H1 (cell line): ENCODE measurements at regions not wholly inside any gene's neighbourhood (a gene's known extent, or its start where the extent isn't known, plus 50 kb on each side); places are given as distances from the start of the nearest gene placed in this dataset.

Experiments
- CTCF ChIA-PET: fragments of 300-600 bp; sonication (Branson Sonifier 250); formaldehyde crosslinking; loops from one replicate; lab custom pipeline; 2021; ENCODE audit not compliant: partially characterized antibody; lab: Charles Lee
- POLR2A ChIA-PET: fragments of 300-600 bp; sonication (Branson Sonifier 250); formaldehyde crosslinking; loops from one replicate; lab custom pipeline; 2021; ENCODE audit warnings: inconsistent platforms; ENCODE audit not compliant: partially characterized antibody; lab: Charles Lee
- DNase-seq, 2 experiments: peaks; one replicate each; pipeline versions ENCODE4 v3.0.0 to v3.0.0-alpha.2; 2010 to 2022; ENCODE audit warnings: low spot score in 2 of 2, low read depth in 1 of 2, mixed read lengths in 1 of 2
- FAIRE-seq: peaks from 2 replicates; lab custom pipeline; 2011; peaks lifted over from hg19 to GRCh38; lab: Jason Lieb, UNC
- H2AFZ ChIP-seq: 2 replicates; pipeline ENCODE4 v1.8.1; 2012; ENCODE audit warnings: low read length, inconsistent platforms
- H2AK5ac ChIP-seq: 2 replicates; pipeline ENCODE4 v1.6.1; 2013; ENCODE audit warnings: low read depth, low read length
- H2BK120ac ChIP-seq: replicated peaks from 2 replicates; pipeline ENCODE3; 2013; ENCODE audit warnings: low read depth, low read length, inconsistent platforms
- H2BK12ac ChIP-seq: 2 replicates; pipeline ENCODE4 v1.6.1; 2013; ENCODE audit warnings: low read depth, low read length
- H2BK15ac ChIP-seq: 2 replicates; pipeline ENCODE4 v1.6.1; 2013; ENCODE audit warnings: low read length
- H2BK20ac ChIP-seq: 2 replicates; pipeline ENCODE4 v1.6.1; 2013; ENCODE audit warnings: low read length
- H2BK5ac ChIP-seq: 2 replicates; pipeline ENCODE4 v1.6.1; 2013; ENCODE audit warnings: low read depth, low read length
- H3K14ac ChIP-seq: 2 replicates; pipeline ENCODE4 v1.6.1; 2013; ENCODE audit warnings: inconsistent platforms; ENCODE audit not compliant: insufficient read length
- H3K18ac ChIP-seq: 2 replicates; pipeline ENCODE4 v1.6.1; 2013; ENCODE audit warnings: low read length; ENCODE audit errors: extremely low read depth
- H3K23ac ChIP-seq: 2 replicates; pipeline ENCODE4 v1.6.1; 2013; ENCODE audit warnings: inconsistent platforms; ENCODE audit not compliant: insufficient read length
- H3K23me2 ChIP-seq: 2 replicates; pipeline ENCODE4 v1.6.1; 2013; ENCODE audit warnings: low read depth, low read length
- H3K27ac ChIP-seq: 2 replicates; pipeline ENCODE4 v1.6.1; 2011; ENCODE audit warnings: low read depth, low read length, inconsistent platforms
- H3K27me3 ChIP-seq, 4 experiments: replicated peaks in 1 of 4; 1 replicate in 1 of 4; 2 replicates in 3 of 4; pipeline versions ENCODE4 v1.6.1 to v1.8.1; 2011 to 2013; ENCODE audit warnings: low read length in 3 of 4, mild to moderate bottlenecking in 3 of 4, inconsistent platforms in 2 of 4, mixed read lengths in 2 of 4, moderate library complexity in 1 of 4; ENCODE audit not compliant: control insufficient read depth in 3 of 4, insufficient read depth in 3 of 4; ENCODE audit errors: extremely low read depth in 1 of 4
- H3K36me3 ChIP-seq, 4 experiments: 2 replicates each; pipeline versions ENCODE4 v1.6.1 to v1.8.1; 2011 to 2013; ENCODE audit warnings: mild to moderate bottlenecking in 4 of 4, low read length in 3 of 4, moderate library complexity in 2 of 4, control low read depth in 1 of 4, inconsistent platforms in 1 of 4; ENCODE audit not compliant: insufficient read depth in 4 of 4, control insufficient read depth in 2 of 4
- H3K4ac ChIP-seq: replicated peaks from 2 replicates; pipeline ENCODE3; 2013; ENCODE audit warnings: low read length, low read depth, mixed read lengths, inconsistent platforms; ENCODE audit not compliant: insufficient read length
- H3K4me1 ChIP-seq, 4 experiments: replicated peaks in 1 of 4; 1 replicate in 1 of 4; 2 replicates in 3 of 4; pipeline versions ENCODE4 v1.6.1 to v1.8.1; 2011 to 2013; ENCODE audit warnings: low read length in 3 of 4, inconsistent platforms in 2 of 4, mixed read lengths in 1 of 4; ENCODE audit not compliant: insufficient read depth in 4 of 4, control insufficient read depth in 3 of 4
- H3K4me2 ChIP-seq, 2 experiments: 2 replicates each; pipeline versions ENCODE4 v1.6.1 to v1.8.1; 2011 to 2013; ENCODE audit warnings: low read depth in 2 of 2, low read length in 2 of 2, control low read depth in 1 of 2, inconsistent platforms in 1 of 2, mild to moderate bottlenecking in 1 of 2; ENCODE audit not compliant: insufficient read depth in 1 of 2
- H3K4me3 ChIP-seq, 4 experiments: fragments of 200-600, 300-600 bp in 1 of 4; sonication (generic), shearing (Covaris generic), sonication (Bioruptor Twin) in 1 of 4; 2 replicates each; pipeline versions ENCODE4 v1.5.1 to v1.8.1; 2011 to 2016; ENCODE audit warnings: low read length in 4 of 4, low read depth in 3 of 4, control low read depth in 2 of 4, inconsistent platforms in 2 of 4, mild to moderate bottlenecking in 2 of 4, mixed read lengths in 1 of 4, moderate library complexity in 1 of 4; ENCODE audit not compliant: insufficient read depth in 2 of 4; ENCODE audit errors: extremely low read depth in 1 of 4
- H3K56ac ChIP-seq: replicated peaks from 2 replicates; pipeline ENCODE3; 2013; ENCODE audit warnings: low read depth, mild to moderate bottlenecking, mixed read lengths, low read length, inconsistent platforms; ENCODE audit not compliant: insufficient read length
- H3K79me1 ChIP-seq: 2 replicates; pipeline ENCODE4 v1.6.1; 2013; ENCODE audit warnings: low read depth, low read length, control low read depth
- H3K79me2 ChIP-seq, 2 experiments: 2 replicates each; pipeline versions ENCODE4 v1.6.1 to v1.8.1; 2012 to 2013; ENCODE audit warnings: low read length in 2 of 2, mild to moderate bottlenecking in 2 of 2, inconsistent platforms in 1 of 2; ENCODE audit not compliant: insufficient read depth in 2 of 2, control insufficient read depth in 1 of 2
- H3K9ac ChIP-seq, 4 experiments: replicated peaks in 1 of 4; 1 replicate in 1 of 4; 2 replicates in 3 of 4; pipeline versions ENCODE4 v1.6.1 to v1.8.1; 2011 to 2013; ENCODE audit warnings: low read depth in 3 of 4, low read length in 3 of 4, control low read depth in 2 of 4, mild to moderate bottlenecking in 2 of 4, moderate library complexity in 2 of 4, inconsistent platforms in 1 of 4; ENCODE audit errors: extremely low read depth in 1 of 4
- H3K9me3 ChIP-seq, 2 experiments: 2 replicates each; pipeline versions ENCODE4 v1.6.1 to v1.8.1; 2012 to 2013; ENCODE audit warnings: mild to moderate bottlenecking in 2 of 2, moderate library complexity in 2 of 2, control low read depth in 1 of 2, inconsistent platforms in 1 of 2, low read depth in 1 of 2, low read length in 1 of 2, mixed read lengths in 1 of 2; ENCODE audit not compliant: insufficient read depth in 2 of 2
- H4K20me1 ChIP-seq, 2 experiments: replicated peaks in 1 of 2; 2 replicates each; pipeline versions ENCODE3 to v1.8.1; 2011 to 2013; ENCODE audit warnings: inconsistent platforms in 2 of 2, low read length in 2 of 2, mild to moderate bottlenecking in 1 of 2; ENCODE audit not compliant: insufficient read depth in 2 of 2, control insufficient read depth in 1 of 2
- H4K5ac ChIP-seq: 2 replicates; pipeline ENCODE4 v1.6.1; 2013; ENCODE audit warnings: low read length, low read depth, mixed read lengths, inconsistent platforms; ENCODE audit not compliant: insufficient read length
- H4K8ac ChIP-seq: 2 replicates; pipeline ENCODE4 v1.8.0; 2013; ENCODE audit warnings: mild to moderate bottlenecking, moderate library complexity, low read length, inconsistent platforms; ENCODE audit not compliant: insufficient read depth; ENCODE audit errors: extremely low read depth
- H4K91ac ChIP-seq: replicated peaks from 2 replicates; pipeline ENCODE3; 2013; ENCODE audit warnings: low read length, mixed read lengths, inconsistent platforms; ENCODE audit not compliant: insufficient read length
- SUZ12 ChIP-seq: fragments of 200-600 bp; sonication (generic); IDR thresholded peaks from 2 replicates; pipeline ENCODE4 v1.6.1; 2012; ENCODE audit warnings: mild to moderate bottlenecking, inconsistent platforms, low read length, moderate library complexity, mixed read lengths
- WGBS, 2 experiments: shearing (Covaris generic) in 1 of 2; methylation state at CpG; one replicate each; pipeline versions ENCODE4 v1.1.6 to v1.1.7; 2013 to 2015; ENCODE audit warnings: low lambda C conversion rate in 2 of 2, mixed read lengths in 2 of 2, inconsistent platforms in 1 of 2, low coverage in 1 of 2, missing lambda C conversion rate in 1 of 2; ENCODE audit not compliant: insufficient replicate concordance in 2 of 2, insufficient coverage in 1 of 2, insufficient read length in 1 of 2; ENCODE audit errors: extremely low coverage in 1 of 2, missing lambda C conversion rate in 1 of 2; 5-methylcytosine and 5-hydroxymethylcytosine counted together

GRCh38 chr4:67134616-67135015 lies 410.7 kb downstream of the CENPC start:
- H3K23ac ChIP-seq, result no peak overlapping the region
- H3K56ac ChIP-seq, result no peak overlapping the region
- no peak overlapping the region for H3K4me2 ChIP-seq
- FAIRE-seq, result no peak
- H3K27ac ChIP-seq, result no peak overlapping the region
- H3K23me2 ChIP-seq, result no peaks in the 10 kb centered on the region
- H2BK120ac ChIP-seq, result no peak overlapping the region
- ChIA-PET POLR2A (no interaction called here), CTCF (no interaction called here)
- H3K9me3 ChIP-seq, result no peaks in the 10 kb centered on the region
- no peak overlapping the region for H2BK12ac ChIP-seq
- no peak overlapping the region for H4K91ac ChIP-seq
- no peaks in the 10 kb centered on the region for H3K79me2 ChIP-seq
- H3K4me1 ChIP-seq, result no peaks in the 10 kb centered on the region
- no peaks in the 10 kb centered on the region for H3K36me3 ChIP-seq
- no peak overlapping the region for H4K8ac ChIP-seq
- H3K4ac ChIP-seq, result no peak overlapping the region
- H2BK20ac ChIP-seq, result no peak overlapping the region
- no peak overlapping the region for H4K5ac ChIP-seq
- WGBS, 2 experiments, result 97% methylated on average over 4 of the region's 4 CpGs; no CpG with 5 or more reads in 1 of the 2 experiments
- H3K4me3 ChIP-seq, result no peak overlapping the region
- no peak overlapping the region for H2BK5ac ChIP-seq
- H3K9ac ChIP-seq, result no peak overlapping the region
- no peak for TF ChIP-seq SUZ12
- TF ChIP-seq, all 59 proteins: peak for 0
- Histone ChIP-seq H4K20me1 (no peaks in the 10 kb centered on the region), H3K79me1 (no peaks in the 10 kb centered on the region), H3K27me3 (no peaks in the 10 kb centered on the region), H2BK15ac (no peak overlapping the region), H3K18ac (no peak overlapping the region), H2AK5ac (no peak overlapping the region), H2AFZ (no peak overlapping the region), H3K14ac (no peak overlapping the region)
- DNase-seq, result no peak
